ENCODE measurements at regions not wholly inside any gene's neighbourhood (a gene's known extent, or its start where the extent isn't known, plus 50 kb on each side); places are given as distances from the start of the nearest gene placed in this dataset.

DNA sequence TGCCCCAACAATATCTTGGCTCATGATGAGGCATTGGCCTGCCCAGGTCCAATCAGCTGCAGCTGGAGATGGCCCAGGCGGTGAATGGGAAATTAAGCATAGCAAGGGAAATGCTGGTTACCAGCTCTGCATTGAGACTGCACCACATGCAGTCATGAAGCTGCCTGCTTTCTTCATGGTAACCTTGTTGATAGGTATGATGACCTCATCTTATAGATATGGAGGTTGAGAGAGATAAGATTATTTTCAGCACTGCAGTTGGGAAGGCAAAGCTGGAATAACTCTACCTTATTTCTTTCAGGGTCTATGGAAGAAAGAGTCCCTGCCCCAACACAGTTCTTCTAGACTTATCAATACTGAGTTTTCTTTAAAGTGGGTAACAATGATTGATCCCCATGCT is 180.1 kb downstream of the ICE1 start:
- no peaks in the 10 kb centered on the region for H3K9me3 ChIP-seq (ENCODE audit: control insufficient read depth, insufficient read depth, low read depth, low read length)
- no peaks in the 10 kb centered on the region for H3K4me1 ChIP-seq (ENCODE audit: control insufficient read depth, extremely low read depth, insufficient read depth, low read length)
- H2AFZ ChIP-seq (ENCODE audit: low read length): no peak overlapping the region
- TF ChIP-seq, protein P1, sequence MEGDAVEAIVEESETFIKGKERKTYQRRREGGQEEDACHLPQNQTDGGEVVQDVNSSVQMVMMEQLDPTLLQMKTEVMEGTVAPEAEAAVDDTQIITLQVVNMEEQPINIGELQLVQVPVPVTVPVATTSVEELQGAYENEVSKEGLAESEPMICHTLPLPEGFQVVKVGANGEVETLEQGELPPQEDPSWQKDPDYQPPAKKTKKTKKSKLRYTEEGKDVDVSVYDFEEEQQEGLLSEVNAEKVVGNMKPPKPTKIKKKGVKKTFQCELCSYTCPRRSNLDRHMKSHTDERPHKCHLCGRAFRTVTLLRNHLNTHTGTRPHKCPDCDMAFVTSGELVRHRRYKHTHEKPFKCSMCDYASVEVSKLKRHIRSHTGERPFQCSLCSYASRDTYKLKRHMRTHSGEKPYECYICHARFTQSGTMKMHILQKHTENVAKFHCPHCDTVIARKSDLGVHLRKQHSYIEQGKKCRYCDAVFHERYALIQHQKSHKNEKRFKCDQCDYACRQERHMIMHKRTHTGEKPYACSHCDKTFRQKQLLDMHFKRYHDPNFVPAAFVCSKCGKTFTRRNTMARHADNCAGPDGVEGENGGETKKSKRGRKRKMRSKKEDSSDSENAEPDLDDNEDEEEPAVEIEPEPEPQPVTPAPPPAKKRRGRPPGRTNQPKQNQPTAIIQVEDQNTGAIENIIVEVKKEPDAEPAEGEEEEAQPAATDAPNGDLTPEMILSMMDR (conservative IDR thresholded peaks at IDR 0.05 in 1 of 2, IDR thresholded peaks at IDR 0.05 in 1 of 2; ENCODE audit: low read depth in 1 of 2, low read length in 2 of 2): no peak
- no peak for TF ChIP-seq EZH2 (IDR thresholded peaks at IDR 0.05; ENCODE audit: low read length, missing control alignments)
- no peak overlapping the region for H3K9ac ChIP-seq (ENCODE audit: insufficient read depth, low read length)
- H3K79me2 ChIP-seq (ENCODE audit: control insufficient read depth, insufficient read depth, low read length): no peaks in the 10 kb centered on the region
- H3K27ac ChIP-seq (ENCODE audit: insufficient read depth, low read length): no peak overlapping the region
- no peak overlapping the region for H3K4me2 ChIP-seq (ENCODE audit: extremely low read depth, insufficient read depth, low read length)
- DNase-seq (ENCODE audit: low read depth in 2 of 2): no peak
- H4K20me1 ChIP-seq (ENCODE audit: control insufficient read depth, extremely low read depth, insufficient read depth, low read length): no peaks in the 10 kb centered on the region
- H3K27me3 ChIP-seq (ENCODE audit: control insufficient read depth, insufficient read depth, low read length): no peaks in the 10 kb centered on the region
- H3K4me3 ChIP-seq (replicated peaks in 1 of 4; ENCODE audit: control extremely low read depth in 1 of 4, insufficient read depth in 1 of 4, low read depth in 3 of 4, low read length in 4 of 4): no peak overlapping the region
- H3K36me3 ChIP-seq (ENCODE audit: control insufficient read depth, insufficient read depth, low read length): no peaks in the 10 kb centered on the region

DNA sequence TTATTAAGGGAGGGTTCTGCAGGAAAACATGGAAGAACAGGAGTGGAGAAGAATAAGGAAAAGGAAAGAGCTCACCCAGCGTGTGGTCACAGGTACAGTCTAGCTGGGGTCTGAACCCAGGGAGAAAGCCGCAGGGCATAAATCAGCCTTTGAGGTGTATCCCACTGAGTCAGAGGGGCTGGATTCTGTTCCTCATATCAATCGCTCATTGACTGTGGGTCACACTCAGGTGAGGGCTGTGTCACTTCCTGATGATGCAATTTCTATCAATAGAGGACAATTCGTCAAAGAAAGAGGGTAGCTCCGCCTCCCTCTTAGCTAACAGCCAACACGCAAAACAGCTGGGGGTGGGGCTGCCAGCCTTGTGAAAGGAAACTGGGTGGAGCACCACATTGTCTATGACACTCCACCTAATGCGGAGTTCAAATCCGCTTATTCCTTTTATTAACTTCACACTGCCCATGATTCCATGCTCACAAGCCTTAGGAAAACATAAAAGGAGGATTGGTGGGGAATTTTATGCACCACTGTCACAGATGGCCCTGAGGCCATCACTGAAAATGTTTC is 176.2 kb downstream of the ICE1 start:
- H3K27ac ChIP-seq (ENCODE audit: insufficient read depth, low read length): no peak overlapping the region
- H3K36me3 ChIP-seq (ENCODE audit: control insufficient read depth, insufficient read depth, low read length): no peaks in the 10 kb centered on the region
- no peak overlapping the region for H3K9ac ChIP-seq (ENCODE audit: insufficient read depth, low read length)
- no peak for DNase-seq (ENCODE audit: low read depth in 2 of 2)
- no peak overlapping the region for H2AFZ ChIP-seq (ENCODE audit: low read length)
- H3K79me2 ChIP-seq (ENCODE audit: control insufficient read depth, insufficient read depth, low read length): no peaks in the 10 kb centered on the region
- H3K27me3 ChIP-seq (ENCODE audit: control insufficient read depth, insufficient read depth, low read length): no peaks in the 10 kb centered on the region
- no peaks in the 10 kb centered on the region for H3K9me3 ChIP-seq (ENCODE audit: control insufficient read depth, insufficient read depth, low read depth, low read length)
- H4K20me1 ChIP-seq (ENCODE audit: control insufficient read depth, extremely low read depth, insufficient read depth, low read length): no peaks in the 10 kb centered on the region
- H3K4me3 ChIP-seq (replicated peaks in 1 of 4; ENCODE audit: control extremely low read depth in 1 of 4, insufficient read depth in 1 of 4, low read depth in 3 of 4, low read length in 4 of 4): no peak overlapping the region
- H3K4me1 ChIP-seq (ENCODE audit: control insufficient read depth, extremely low read depth, insufficient read depth, low read length): no peaks in the 10 kb centered on the region
- no peak overlapping the region for H3K4me2 ChIP-seq (ENCODE audit: extremely low read depth, insufficient read depth, low read length)
- TF ChIP-seq, protein P1 (conservative IDR thresholded peaks at IDR 0.05 in 1 of 2, IDR thresholded peaks at IDR 0.05 in 1 of 2; ENCODE audit: low read depth in 1 of 2, low read length in 2 of 2): no peak
- TF ChIP-seq EZH2 (IDR thresholded peaks at IDR 0.05; ENCODE audit: low read length, missing control alignments): no peak

DNA sequence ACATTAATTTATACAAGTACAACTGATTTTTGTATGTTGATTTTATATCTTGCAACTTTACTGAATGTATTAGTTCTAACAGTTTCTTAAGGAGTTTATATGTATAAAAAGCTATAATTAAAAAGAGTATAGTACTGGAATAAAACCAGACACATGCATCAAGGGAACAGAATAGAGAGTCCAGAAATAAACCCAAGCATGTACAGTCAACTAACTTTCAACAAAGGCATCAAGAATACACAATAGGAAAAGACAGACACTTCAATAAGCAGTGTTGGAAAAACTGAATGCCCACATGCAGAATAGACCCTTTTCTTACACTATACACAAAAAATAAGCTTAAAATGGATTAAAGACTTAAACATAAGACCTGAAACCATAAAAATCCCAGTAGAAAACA is 170.9 kb downstream of the ICE1 start:
- H3K4me2 ChIP-seq (ENCODE audit: extremely low read depth, insufficient read depth, low read length): no peak overlapping the region
- no peak for TF ChIP-seq EZH2 (IDR thresholded peaks at IDR 0.05; ENCODE audit: low read length, missing control alignments)
- TF ChIP-seq, protein P1 (conservative IDR thresholded peaks at IDR 0.05 in 1 of 2, IDR thresholded peaks at IDR 0.05 in 1 of 2; ENCODE audit: low read depth in 1 of 2, low read length in 2 of 2): no peak
- H3K27me3 ChIP-seq (ENCODE audit: control insufficient read depth, insufficient read depth, low read length): no peaks in the 10 kb centered on the region
- H4K20me1 ChIP-seq (ENCODE audit: control insufficient read depth, extremely low read depth, insufficient read depth, low read length): no peaks in the 10 kb centered on the region
- no peak overlapping the region for H3K27ac ChIP-seq (ENCODE audit: insufficient read depth, low read length)
- H3K4me1 ChIP-seq (ENCODE audit: control insufficient read depth, extremely low read depth, insufficient read depth, low read length): no peaks in the 10 kb centered on the region
- no peak overlapping the region for H3K4me3 ChIP-seq (replicated peaks in 1 of 4; ENCODE audit: control extremely low read depth in 1 of 4, insufficient read depth in 1 of 4, low read depth in 3 of 4, low read length in 4 of 4)
- no peak overlapping the region for H2AFZ ChIP-seq (ENCODE audit: low read length)
- H3K36me3 ChIP-seq (ENCODE audit: control insufficient read depth, insufficient read depth, low read length): no peaks in the 10 kb centered on the region
- no peak overlapping the region for H3K9ac ChIP-seq (ENCODE audit: insufficient read depth, low read length)
- no peak for DNase-seq (ENCODE audit: low read depth in 2 of 2)
- H3K9me3 ChIP-seq (ENCODE audit: control insufficient read depth, insufficient read depth, low read depth, low read length): no peaks in the 10 kb centered on the region
- H3K79me2 ChIP-seq (ENCODE audit: control insufficient read depth, insufficient read depth, low read length): no peaks in the 10 kb centered on the region

All from fibroblast of lung (primary cell).